Adrenal gland (tissue), 9 donors: ENCODE measurements at regions not wholly inside any gene's neighbourhood (a gene's known extent, or its start where the extent isn't known, plus 50 kb on each side); places are given as distances from the start of the nearest gene placed in this dataset.

Source experiments
- DNase-seq, 7 donors: peaks; one replicate each; pipeline ENCODE4 v3.0.0-alpha.2; 2019 to 2020
- H3K27ac ChIP-seq, 5 donors: fragments of 200-600 bp; sonication (generic) in 4 of 5; 1 replicate in 3 of 5; 2 replicates in 2 of 5; pipeline versions ENCODE4 v1.5.1 to v1.8.0; 2016 to 2020; ENCODE audit warnings: mild to moderate bottlenecking in 1 of 5
- H3K27me3 ChIP-seq: fragments of 200-600 bp; 2 replicates; pipeline ENCODE4 v1.8.0; 2021
- H3K36me3 ChIP-seq, 2 donors: fragments of 200-600 bp; replicated peaks in 1 of 2; 1 replicate in 1 of 2; 2 replicates in 1 of 2; pipeline versions ENCODE4 v1.5.1 to v1.8.0; 2018 to 2022
- H3K4me1 ChIP-seq, 2 donors: fragments of 200-600 bp; replicated peaks in 1 of 2; 1 replicate in 1 of 2; 2 replicates in 1 of 2; pipeline versions ENCODE4 v1.5.1 to v1.8.0; 2018 to 2021
- H3K4me3 ChIP-seq, 4 donors: fragments of 200-600 bp; sonication (generic) in 3 of 4; one replicate each; pipeline ENCODE4 v1.5.1; 2016 to 2018
- H3K9me3 ChIP-seq, 3 donors: fragments of 200-600 bp; sonication (generic) in 1 of 3; replicated peaks in 1 of 3; 1 replicate in 2 of 3; 2 replicates in 1 of 3; pipeline versions ENCODE4 v1.5.1 to v1.8.0; 2016 to 2021
- CTCF ChIP-seq, 6 experiments: fragments of 450-650 bp in 4 of 6; fragments of 200-600 bp in 2 of 6; sonication (generic) in 1 of 6; IDR thresholded peaks; 1 replicate in 5 of 6; 2 replicates in 1 of 6; pipeline versions ENCODE4 v1.5.1 to v1.8.0; 2016 to 2021; ENCODE audit warnings: antibody characterized with exemption in 6 of 6, mild to moderate bottlenecking in 2 of 6, moderate library complexity in 1 of 6
- POLR2A ChIP-seq, 2 donors: fragments of 450-650 bp; IDR thresholded peaks; one replicate each; pipeline ENCODE4 v1.6.1; 2017; ENCODE audit warnings: antibody characterized with exemption in 2 of 2, mild to moderate bottlenecking in 2 of 2, moderate library complexity in 1 of 2
- WGBS, 4 donors: extraction: QIAGEN DNeasy Blood & Tissue Kit in 2 of 4; methylation state at CpG; one replicate each; pipeline versions ENCODE4 v1.1.5 to v1.1.7; 2013 to 2017; 5-methylcytosine and 5-hydroxymethylcytosine counted together
- intact Hi-C, 2 donors: fragments of 100-400 bp; cut with DNase I; formaldehyde crosslinking; loops; one replicate each; pipeline versions ENCODE4 v1.14.1 to v1.15.0; 2022 to 2023
- donor health status: healthy with polysubstance abuse.
- donor health status: Bipolar disorder and iron deficiency.
- donor health status: DM: yes; HTN: yes; CAD: no.
- donor health status: DM: no; HTN: no; CAD: no.
- donor health status: DM: no; HTN: no; CAD: no.

- Histone ChIP-seq H3K4me1 (no peaks in the 10 kb centered on the region), H3K9me3 (no peaks in the 10 kb centered on the region), H3K36me3 (no peaks in the 10 kb centered on the region), H3K4me3 (no peak overlapping the region), H3K27me3 (no peaks in the 10 kb centered on the region), H3K27ac (no peak overlapping the region)
- intact Hi-C loops: no loop called here
- TF ChIP-seq POLR2A (IDR thresholded peaks at IDR 0.05) (no peak), CTCF (IDR thresholded peaks at IDR 0.05) (no peak)
- peak in 2 of 7 donors; percentile 16 to 70 for DNase-seq
- WGBS, 4 donors: 21 to 48% (median 31%) methylated on average over 11 of the region's 11 CpGs
These were observed 622.5 kb downstream of the TYW1 start for GRCh38 chr7:67619175-67619574.

- no peaks in the 10 kb centered on the region for H3K9me3 ChIP-seq
- no peaks in the 10 kb centered on the region for H3K4me1 ChIP-seq
- 81 to 89% (median 86%) methylated on average over 12 of the region's 12 CpGs for WGBS, 4 donors
- H3K27me3 ChIP-seq: no peaks in the 10 kb centered on the region
- intact Hi-C loops: no loop called here
- no peak for DNase-seq
- H3K36me3 ChIP-seq: no peaks in the 10 kb centered on the region
- no peak overlapping the region for H3K4me3 ChIP-seq
- no peak overlapping the region for H3K27ac ChIP-seq
- no peak for TF ChIP-seq POLR2A (IDR thresholded peaks at IDR 0.05)
- no peak for TF ChIP-seq CTCF (IDR thresholded peaks at IDR 0.05)
These were observed 623.7 kb downstream of the TYW1 start for GRCh38 chr7:67620216-67620933.

- no peaks in the 10 kb centered on the region for H3K4me1 ChIP-seq
- no peaks in the 10 kb centered on the region for H3K9me3 ChIP-seq
- no peaks in the 10 kb centered on the region for H3K27me3 ChIP-seq
- no peak overlapping the region for H3K4me3 ChIP-seq
- no peak overlapping the region for H3K27ac ChIP-seq
- DNase-seq: no peak
- intact Hi-C loops: no loop called here
- H3K36me3 ChIP-seq: no peaks in the 10 kb centered on the region
- no peak for TF ChIP-seq CTCF (IDR thresholded peaks at IDR 0.05)
- no peak for TF ChIP-seq POLR2A (IDR thresholded peaks at IDR 0.05)
- 49 to 65% (median 56%) methylated on average over 3 of the region's 3 CpGs for WGBS, 4 donors
These were observed 625.1 kb downstream of the TYW1 start for GRCh38 chr7:67621704-67622103.

GRCh38 chr7:67625257-67625737 lies 628.7 kb downstream of the TYW1 start:
- intact Hi-C loops: no loop called here
- peak; percentile 68 to 83 (median 80) for TF ChIP-seq CTCF (IDR thresholded peaks at IDR 0.05)
- no peak for TF ChIP-seq POLR2A (IDR thresholded peaks at IDR 0.05)
- 6 to 29% (median 11%) methylated on average over 6 to 15 of the region's 15 CpGs for WGBS, 4 donors
- H3K4me1 ChIP-seq: no peaks in the 10 kb centered on the region
- no peak overlapping the region for H3K27ac ChIP-seq
- H3K36me3 ChIP-seq: no peaks in the 10 kb centered on the region
- H3K4me3 ChIP-seq: peak overlapping the region in 1 of 4 donors; percentile 32
- no peaks in the 10 kb centered on the region for H3K9me3 ChIP-seq
- no peaks in the 10 kb centered on the region for H3K27me3 ChIP-seq
- DNase-seq: peak; percentile 64 to 89 (median 79)
